K562 (cell line): ENCODE measurements at regions not wholly inside any gene's neighbourhood (a gene's known extent, or its start where the extent isn't known, plus 50 kb on each side); places are given as distances from the start of the nearest gene placed in this dataset.

Experiments
- ATAC-seq: fragments of 200-7000 bp; cut with Tn5 transposase; 3 replicates; pipeline ENCODE4 v1.9.1; 2020; ENCODE audit warnings: moderate library complexity
- BruUV-seq: library from RNA; stranded (reverse); fragments of 400-500 nt; replicated peaks from 2 replicates; lab custom pipeline; 2021; lab: Mats Ljungman, UMichigan
- CTCF ChIA-PET: fragments of 300-600 bp; formaldehyde crosslinking; extraction: SDS; loops from one replicate; lab custom pipeline; 2021; ENCODE audit warnings: low intra/inter-chr PET ratio; lab: Yijun Ruan, JAX
- POLR2A ChIA-PET: fragments of 300-600, 350-650 bp; sonication (Branson Sonifier 250); formaldehyde crosslinking; extraction: SDS; loops from one replicate; lab custom pipeline; 2021; ENCODE audit warnings: antibody characterized with exemption, inconsistent platforms; lab: Yijun Ruan, JAX
- DNase-seq, 4 experiments: peaks; one replicate each; pipeline versions ENCODE4 v3.0.0 to v3.0.0-alpha.2; 2011 to 2018; ENCODE audit warnings: low spot score in 3 of 4, mixed read lengths in 3 of 4; ENCODE audit errors: extremely low read depth in 1 of 4
- FAIRE-seq: peaks from 2 replicates; lab custom pipeline; 2011; peaks lifted over from hg19 to GRCh38; lab: Jason Lieb, UNC
- H2AFZ ChIP-seq: 2 replicates; pipeline ENCODE4 v1.6.0; 2011; ENCODE audit warnings: low read depth, low read length, control low read depth, inconsistent platforms
- H3K27ac ChIP-seq: fragments of 200-600 bp; 3 replicates; pipeline ENCODE4 v1.8.0; 2011; ENCODE audit warnings: low read depth, mild to moderate bottlenecking, control low read depth, inconsistent platforms, low read length, moderate library complexity, mixed read lengths; ENCODE audit errors: extremely low read depth
- H3K27me3 ChIP-seq, 2 experiments: fragments of 300-600 bp in 1 of 2; 2 replicates in 1 of 2; 3 replicates in 1 of 2; pipeline versions ENCODE4 v1.6.0 to v1.8.0; 2011; ENCODE audit warnings: inconsistent platforms in 2 of 2, low read length in 2 of 2, mild to moderate bottlenecking in 1 of 2, mixed read lengths in 1 of 2, moderate library complexity in 1 of 2; ENCODE audit not compliant: control insufficient read depth in 2 of 2, insufficient read depth in 2 of 2
- H3K36me3 ChIP-seq: fragments of 300-600 bp; 3 replicates; pipeline ENCODE4 v1.8.0; 2011; ENCODE audit warnings: mild to moderate bottlenecking, low read length, inconsistent platforms; ENCODE audit not compliant: control insufficient read depth, insufficient read depth
- H3K4me1 ChIP-seq, 2 experiments: fragments of 200-600 bp in 1 of 2; replicated peaks in 1 of 2; 2 replicates in 1 of 2; 3 replicates in 1 of 2; pipeline versions ENCODE4 v1.5.1 to v1.8.0; 2011; ENCODE audit warnings: inconsistent platforms in 2 of 2, low read length in 2 of 2, mild to moderate bottlenecking in 1 of 2, mixed read lengths in 1 of 2, moderate library complexity in 1 of 2; ENCODE audit not compliant: control insufficient read depth in 2 of 2, insufficient read depth in 2 of 2
- H3K4me2 ChIP-seq: 2 replicates; pipeline ENCODE4 v1.6.1; 2011; ENCODE audit warnings: low read length, control low read depth, inconsistent platforms, mixed read lengths; ENCODE audit not compliant: insufficient read depth
- H3K4me3 ChIP-seq: fragments of 200-600 bp; sonication (generic), shearing (Covaris generic); 2 replicates; pipeline ENCODE4 v1.5.1; 2016; ENCODE audit warnings: control low read depth, inconsistent platforms
- H3K79me2 ChIP-seq: fragments of 200-600 bp; 3 replicates; pipeline ENCODE4 v1.8.0; 2011; ENCODE audit warnings: low read length, inconsistent platforms; ENCODE audit not compliant: control insufficient read depth, insufficient read depth
- H3K9ac ChIP-seq, 2 experiments: 2 replicates each; pipeline versions ENCODE4 v1.6.0 to v1.6.1; 2011; ENCODE audit warnings: low read depth in 2 of 2, low read length in 2 of 2, control low read depth in 1 of 2, inconsistent platforms in 1 of 2, mild to moderate bottlenecking in 1 of 2, mixed read lengths in 1 of 2; ENCODE audit not compliant: insufficient read depth in 1 of 2
- H3K9me1 ChIP-seq: one replicate; pipeline ENCODE4 v1.6.0; 2011; ENCODE audit warnings: inconsistent platforms, mild to moderate bottlenecking, low read length, moderate library complexity; ENCODE audit not compliant: control insufficient read depth, insufficient read depth
- H3K9me3 ChIP-seq: replicated peaks from 2 replicates; pipeline ENCODE4 v1.5.1; 2011; ENCODE audit warnings: low read depth, low read length, inconsistent platforms; ENCODE audit not compliant: control insufficient read depth, insufficient read depth
- H4K20me1 ChIP-seq: replicated peaks from 2 replicates; pipeline ENCODE4 v1.6.1; 2011; ENCODE audit warnings: low read length, inconsistent platforms, mixed read lengths; ENCODE audit not compliant: control insufficient read depth, insufficient read depth
- FOXO4 ChIP-seq: fragments of 450-650 bp; formaldehyde crosslinking; IDR thresholded peaks from 2 replicates; pipeline ENCODE4 v1.4.0; 2020; ENCODE audit warnings: mild to moderate bottlenecking, moderate library complexity
- L3MBTL2 ChIP-seq: fragments of 450-650 bp; IDR thresholded peaks from 2 replicates; pipeline ENCODE4 v1.6.1; 2016; ENCODE audit warnings: mild to moderate bottlenecking, moderate library complexity
- NCOA1 ChIP-seq: fragments of 450-650 bp; IDR thresholded peaks from 2 replicates; pipeline ENCODE4 v1.6.1; 2016; ENCODE audit warnings: low read depth
- NCOA2 ChIP-seq, 2 experiments: fragments of 450-650 bp; IDR thresholded peaks; 2 replicates each; pipeline ENCODE4 v1.6.1; 2018; ENCODE audit warnings: mild to moderate bottlenecking in 2 of 2, moderate library complexity in 1 of 2; ENCODE audit not compliant: partially characterized antibody in 2 of 2
- ZNF766 ChIP-seq: fragments of 200-800 bp; sonication (Bioruptor generic); conservative IDR thresholded peaks from 2 replicates; pipeline ENCODE4 v1.6.1; 2016; ENCODE audit warnings: missing genetic modification characterization, missing compliant biosample characterization
- WGBS: fragments of 100-300 bp; shearing (Covaris generic); methylation state at CpG from one replicate; pipeline ENCODE4 v1.1.6; 2016; ENCODE audit warnings: low coverage, mixed read lengths; ENCODE audit not compliant: insufficient coverage; ENCODE audit errors: missing lambda C conversion rate; 5-methylcytosine and 5-hydroxymethylcytosine counted together
- in situ Hi-C: fragments of 300-500 bp; cut with MboI; formaldehyde crosslinking; loops from 4 replicates; pipeline ENCODE4 v1.15.0; 2018; ENCODE audit warnings: inconsistent platforms, mixed read lengths
- intact Hi-C: fragments of 100-400 bp; cut with micrococcal nuclease; formaldehyde crosslinking; loops from 2 replicates; pipeline ENCODE4 v1.14.2; 2022
- TF ChIP-seq, protein P1 (sequence below): fragments of 250-450 bp; sonication (Bioruptor Pico); IDR thresholded peaks from 2 replicates; pipeline ENCODE4 v1.4.0; 2020; ENCODE audit warnings: mild to moderate bottlenecking, moderate library complexity

DNA sequence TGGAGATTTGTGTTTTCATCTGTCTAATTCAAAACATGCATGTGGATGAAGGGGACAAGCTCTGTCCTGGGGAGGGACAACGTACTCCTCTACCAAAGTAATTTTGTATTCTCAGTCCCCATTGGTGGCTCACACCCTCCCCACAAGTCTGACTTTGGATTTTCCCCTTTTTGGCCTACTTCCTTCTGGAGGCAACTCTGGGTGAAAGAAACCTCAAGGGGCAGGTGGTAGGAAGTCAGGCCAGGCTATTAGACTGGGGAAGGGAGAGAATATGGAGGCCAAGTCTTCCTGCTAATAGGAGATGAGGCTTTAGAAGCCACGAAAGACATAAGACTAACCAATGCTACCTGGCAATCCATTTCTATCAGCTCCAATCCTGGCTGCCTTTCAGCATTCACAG lies 124.9 kb upstream of the RASGRP1 start (continued):
- TF ChIP-seq, protein P1, sequence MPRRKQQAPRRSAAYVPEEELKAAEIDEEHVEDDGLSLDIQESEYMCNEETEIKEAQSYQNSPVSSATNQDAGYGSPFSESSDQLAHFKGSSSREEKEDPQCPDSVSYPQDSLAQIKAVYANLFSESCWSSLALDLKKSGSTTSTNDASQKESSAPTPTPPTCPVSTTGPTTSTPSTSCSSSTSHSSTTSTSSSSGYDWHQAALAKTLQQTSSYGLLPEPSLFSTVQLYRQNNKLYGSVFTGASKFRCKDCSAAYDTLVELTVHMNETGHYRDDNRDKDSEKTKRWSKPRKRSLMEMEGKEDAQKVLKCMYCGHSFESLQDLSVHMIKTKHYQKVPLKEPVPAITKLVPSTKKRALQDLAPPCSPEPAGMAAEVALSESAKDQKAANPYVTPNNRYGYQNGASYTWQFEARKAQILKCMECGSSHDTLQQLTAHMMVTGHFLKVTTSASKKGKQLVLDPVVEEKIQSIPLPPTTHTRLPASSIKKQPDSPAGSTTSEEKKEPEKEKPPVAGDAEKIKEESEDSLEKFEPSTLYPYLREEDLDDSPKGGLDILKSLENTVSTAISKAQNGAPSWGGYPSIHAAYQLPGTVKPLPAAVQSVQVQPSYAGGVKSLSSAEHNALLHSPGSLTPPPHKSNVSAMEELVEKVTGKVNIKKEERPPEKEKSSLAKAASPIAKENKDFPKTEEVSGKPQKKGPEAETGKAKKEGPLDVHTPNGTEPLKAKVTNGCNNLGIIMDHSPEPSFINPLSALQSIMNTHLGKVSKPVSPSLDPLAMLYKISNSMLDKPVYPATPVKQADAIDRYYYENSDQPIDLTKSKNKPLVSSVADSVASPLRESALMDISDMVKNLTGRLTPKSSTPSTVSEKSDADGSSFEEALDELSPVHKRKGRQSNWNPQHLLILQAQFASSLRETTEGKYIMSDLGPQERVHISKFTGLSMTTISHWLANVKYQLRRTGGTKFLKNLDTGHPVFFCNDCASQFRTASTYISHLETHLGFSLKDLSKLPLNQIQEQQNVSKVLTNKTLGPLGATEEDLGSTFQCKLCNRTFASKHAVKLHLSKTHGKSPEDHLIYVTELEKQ (CRISPR knock-in tag) = no peak
- no peak for TF ChIP-seq FOXO4 (CRISPR knock-in tag)

DNA sequence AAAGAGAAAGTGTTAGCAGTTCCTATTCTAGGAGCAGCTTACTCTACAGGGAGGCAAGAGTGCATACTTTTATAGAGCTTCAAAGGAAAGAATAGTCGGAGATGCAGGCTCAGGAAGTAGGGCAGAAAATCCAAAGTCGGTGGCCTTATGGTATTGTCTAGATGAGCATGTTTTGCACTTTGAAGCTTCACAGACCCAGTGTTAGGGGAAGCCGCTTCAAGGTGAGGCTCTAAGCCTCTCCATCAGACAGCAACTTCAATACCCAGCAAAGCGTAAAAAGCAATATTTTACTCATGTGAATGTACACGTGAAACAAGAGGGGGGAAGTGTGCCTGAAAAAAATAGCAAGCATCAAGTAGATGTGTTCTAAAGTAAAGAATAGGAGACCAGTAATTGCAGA lies 125.6 kb upstream of the RASGRP1 start:
- no peak for FAIRE-seq
- no TSS peak for BruUV-seq
- intact Hi-C loops = no loop called here
- no peak for TF ChIP-seq NCOA1
- no peak for TF ChIP-seq L3MBTL2
- 0 out of 2 replicates have a peak, but pooled peaks have one; percentile 33 for TF ChIP-seq ZNF766 (CRISPR knock-in tag)
- no peak for TF ChIP-seq NCOA2 (IDR thresholded peaks at IDR 0.05; ENCODE audit: partially characterized antibody in 2 of 2)
- ChIA-PET POLR2A (interaction anchor here (0.6 kb wide), 1 partner anchor 16 kb away, joined by 3 read pairs; no protein-coding TSS in a partner anchor), CTCF (interaction anchor here (0.9 kb wide), 1 partner anchor 10 kb away, joined by 3 read pairs; no protein-coding TSS in a partner anchor)
- in situ Hi-C loops = loop anchor here (5.0 to 10.0 kb wide), 3 partner anchors 125 to 698 kb away; partner anchors contain the start of gene RASGRP1
- WGBS = 36% methylated on average over 5 of the region's 5 CpGs
- Histone ChIP-seq H3K4me3 (no peak overlapping the region), H3K27me3 (no peaks in the 10 kb centered on the region; a peak in 1 of 5 replicates), H3K9ac (no peak overlapping the region), H3K9me1 (no peaks in the 10 kb centered on the region), H2AFZ (no peak overlapping the region), H3K9me3 (no peaks in the 10 kb centered on the region; the same call in 1 of the 2 replicates), H3K79me2 (no peaks in the 10 kb centered on the region), H3K4me2 (no peak overlapping the region), H3K36me3 (no peaks in the 10 kb centered on the region), H3K27ac (no peak overlapping the region), H3K4me1 (no peaks in the 10 kb centered on the region), H4K20me1 (no peaks in the 10 kb centered on the region)
- no peak for DNase-seq
- ATAC-seq = no peak
